ENCODE measurements at regions not wholly inside any gene's neighbourhood (a gene's known extent, or its start where the extent isn't known, plus 50 kb on each side); places are given as distances from the start of the nearest gene placed in this dataset.
"Not testable (repeated sequence)": the region's sequence is repeated elsewhere in the genome, so short reads cannot be mapped to it uniquely, and the experiment has no call there.

DNA sequence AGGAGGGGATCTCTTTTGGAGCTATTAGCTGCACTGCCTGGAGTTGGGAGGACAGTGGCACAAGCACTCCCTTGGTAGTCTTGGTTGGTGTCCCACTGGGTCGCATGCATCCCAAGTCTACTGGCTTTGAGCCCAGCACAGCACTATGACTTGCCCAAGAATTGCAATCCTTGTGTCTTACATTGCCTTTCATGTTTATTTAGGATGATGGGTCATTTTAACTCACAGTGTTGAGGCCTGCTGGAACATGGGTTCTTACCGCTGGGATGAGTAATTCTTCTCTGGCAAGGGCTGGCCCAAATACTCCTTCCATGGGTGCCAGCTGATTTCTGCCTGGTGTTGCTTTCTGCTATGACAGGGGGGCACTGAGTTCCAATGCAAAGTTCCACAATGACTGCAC lies 185.5 kb downstream of the TEX13C start:
- DNase-seq (ENCODE audit: low spot score) = no peak

DNA sequence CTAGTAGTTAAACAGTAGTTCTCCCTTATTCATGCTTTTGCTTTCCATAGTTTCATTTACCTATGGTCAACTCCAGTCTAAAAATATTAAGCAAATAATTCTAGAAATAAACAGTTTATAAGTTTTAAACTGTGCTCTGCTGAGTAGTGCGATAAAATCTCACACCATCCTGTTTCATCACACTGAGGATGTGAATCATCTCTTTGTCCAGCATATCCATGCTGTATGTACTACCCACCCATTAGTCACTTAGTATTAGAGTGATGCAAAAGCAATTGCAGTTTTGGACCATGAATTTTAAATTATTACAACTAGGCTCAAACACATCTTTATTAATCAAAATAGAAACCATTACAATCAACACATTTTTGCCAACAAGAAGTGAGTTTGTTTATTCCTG lies 187.4 kb downstream of the TEX13C start:
- no peak for DNase-seq (ENCODE audit: low spot score)

- no peak for DNase-seq (ENCODE audit: low spot score)
These were observed 200.4 kb downstream of the TEX13C start for GRCh38 chrX:125520029-125520428.

- no peak for DNase-seq (ENCODE audit: low spot score)
These were observed 203.1 kb downstream of the TEX13C start for GRCh38 chrX:125522752-125523151.

DNA sequence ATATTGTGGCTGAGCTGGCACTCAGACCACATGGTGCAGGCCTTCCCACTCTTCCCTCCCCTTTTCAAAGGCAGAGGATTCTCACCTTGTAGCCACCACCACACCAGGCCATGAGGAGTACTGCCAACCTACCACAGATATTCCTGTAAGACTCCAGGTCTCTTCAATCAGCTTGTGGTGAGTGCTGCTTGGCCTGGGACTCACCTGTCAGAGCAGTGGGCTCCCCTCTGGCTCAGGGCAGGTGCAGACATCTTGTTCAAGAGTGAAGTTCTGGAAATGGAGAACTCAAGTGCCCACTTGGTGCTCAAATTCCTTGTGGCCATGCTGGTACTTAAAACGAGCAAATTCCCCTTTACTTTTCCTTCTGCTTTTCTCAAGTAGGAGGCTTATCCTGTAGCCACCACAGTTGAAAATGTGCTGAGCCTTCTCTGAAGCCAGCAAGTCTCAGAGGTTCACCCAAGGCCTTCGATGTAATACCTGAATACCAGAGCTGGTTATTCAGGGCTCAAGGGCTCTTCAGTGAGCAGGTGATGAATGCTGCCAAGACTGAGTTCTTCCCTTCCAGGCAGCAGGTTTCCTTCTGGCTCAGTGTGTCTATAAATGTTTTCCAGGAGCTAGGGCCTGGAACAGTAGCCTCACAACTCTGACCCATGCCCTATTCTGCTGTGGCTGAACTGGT lies 212.9 kb downstream of the TEX13C start:
- DNase-seq (ENCODE audit: low spot score) = no peak

GRCh38 chrX:125533352-125533751 lies 213.7 kb downstream of the TEX13C start:
- DNase-seq (ENCODE audit: low spot score) = no peak

- no peak for DNase-seq (ENCODE audit: low spot score)
These were observed 224.5 kb downstream of the TEX13C start for GRCh38 chrX:125544031-125544660.

- DNase-seq (ENCODE audit: low spot score) = no peak
These were observed 225.2 kb downstream of the TEX13C start for GRCh38 chrX:125544856-125545255.

- DNase-seq (ENCODE audit: low spot score) = no peak
These were observed 257.8 kb downstream of the TEX13C start for GRCh38 chrX:125577479-125577878.

- DNase-seq (ENCODE audit: low spot score) = no peak
These were observed 284.8 kb downstream of the TEX13C start for GRCh38 chrX:125604448-125604847.

- no peak for DNase-seq (ENCODE audit: low spot score)
These were observed 285.5 kb downstream of the TEX13C start for GRCh38 chrX:125605145-125605544.

DNA sequence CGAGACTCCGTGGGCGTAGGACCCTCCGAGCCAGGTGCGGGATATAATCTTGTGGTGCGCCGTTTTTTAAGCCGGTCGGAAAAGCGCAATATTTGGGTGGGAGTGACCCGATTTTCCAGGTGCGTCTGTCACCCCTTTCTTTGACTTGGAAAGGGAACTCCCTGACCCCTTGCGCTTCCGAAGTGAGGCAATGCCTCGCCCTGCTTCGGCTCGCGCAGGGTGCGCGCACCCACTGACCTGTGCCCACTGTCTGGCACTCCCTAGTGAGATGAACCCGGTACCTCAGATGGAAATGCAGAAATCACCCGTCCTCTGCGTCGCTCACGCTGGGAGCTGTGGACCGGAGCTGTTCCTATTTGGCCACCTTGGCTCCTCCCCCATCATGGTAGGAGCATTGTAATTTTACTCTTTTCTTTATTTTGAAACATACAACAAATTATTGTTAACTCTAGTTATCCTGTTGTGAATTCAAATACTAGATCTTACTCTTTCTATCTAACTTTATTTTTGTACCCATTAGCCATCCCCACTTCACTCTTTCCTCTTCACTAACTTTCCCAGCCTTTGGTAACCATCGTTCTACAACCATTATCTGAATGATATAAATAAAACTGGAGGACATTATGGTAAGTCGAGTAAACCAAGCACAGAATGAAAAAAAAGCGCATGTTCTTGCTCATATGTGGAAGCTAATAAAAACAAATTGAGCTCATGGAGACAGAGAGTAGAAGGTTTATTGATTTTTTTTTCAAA lies 295.1 kb downstream of the TEX13C start:
- DNase-seq (ENCODE audit: low spot score) = not testable (repeated sequence)

GRCh38 chrX:125620715-125621587 lies 301.3 kb downstream of the TEX13C start:
- no peak for DNase-seq (ENCODE audit: low spot score)

- no peak for DNase-seq (ENCODE audit: low spot score)
These were observed 301.9 kb downstream of the TEX13C start for GRCh38 chrX:125621588-125621927.

DNA sequence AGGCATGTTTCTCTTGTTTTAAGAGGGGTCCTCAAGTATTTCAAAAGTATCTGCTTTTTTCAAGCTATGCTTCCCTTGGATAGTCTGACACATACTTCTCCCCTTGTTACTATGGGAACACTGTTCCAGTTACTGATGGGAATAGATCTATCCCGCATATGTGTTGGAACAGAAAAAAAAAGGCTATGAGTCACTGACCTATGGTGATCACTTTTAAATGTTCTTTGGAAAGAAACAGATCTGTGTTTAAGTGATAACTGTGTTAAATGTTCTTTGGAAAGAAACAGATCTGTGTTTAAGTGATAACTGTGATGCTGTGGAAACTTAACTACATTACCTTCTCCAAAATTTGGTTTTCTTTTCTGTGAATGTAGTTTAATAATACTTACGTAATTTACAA lies 303.2 kb downstream of the TEX13C start:
- no peak for DNase-seq (ENCODE audit: low spot score)

DNA sequence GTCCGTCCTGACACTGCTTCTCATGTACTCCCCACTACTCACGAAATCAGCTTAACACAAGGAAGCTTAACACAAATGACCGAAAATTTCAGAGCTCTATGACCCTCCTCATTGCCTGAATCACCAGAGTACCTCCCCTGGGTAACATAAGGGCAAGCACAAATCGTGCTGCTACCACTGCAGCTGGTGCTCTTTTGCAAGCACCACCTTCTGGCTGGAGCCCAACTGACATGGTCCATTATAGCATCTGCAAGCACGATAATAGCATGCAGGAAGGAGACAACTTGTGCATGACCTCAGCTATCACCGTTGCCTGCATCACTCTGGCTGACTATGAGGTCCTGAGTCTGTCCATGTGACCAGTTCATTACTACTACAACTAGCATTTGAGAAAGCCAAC lies 308.0 kb downstream of the TEX13C start:
- DNase-seq (ENCODE audit: low spot score) = no peak

DNA sequence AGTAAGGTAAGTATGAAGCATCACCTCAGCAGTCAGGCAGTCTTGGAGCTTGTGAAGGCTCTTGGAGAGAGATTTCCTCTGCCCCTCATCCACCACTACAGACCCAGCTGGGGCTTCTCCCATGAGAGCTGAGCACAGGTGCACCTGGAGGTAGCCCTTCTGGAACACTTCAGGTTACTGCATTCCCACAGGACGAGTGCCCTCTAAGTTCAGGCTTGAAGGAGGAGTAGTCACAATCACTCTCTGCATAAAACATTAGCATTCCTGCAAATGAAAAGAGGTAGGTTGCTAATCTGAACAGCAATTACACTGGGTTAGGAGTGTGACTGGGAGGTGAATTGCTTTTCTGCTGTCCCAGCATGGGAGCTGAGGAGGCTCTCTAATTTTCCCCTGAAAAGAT lies 308.8 kb downstream of the TEX13C start:
- DNase-seq (ENCODE audit: low spot score) = no peak

DNA sequence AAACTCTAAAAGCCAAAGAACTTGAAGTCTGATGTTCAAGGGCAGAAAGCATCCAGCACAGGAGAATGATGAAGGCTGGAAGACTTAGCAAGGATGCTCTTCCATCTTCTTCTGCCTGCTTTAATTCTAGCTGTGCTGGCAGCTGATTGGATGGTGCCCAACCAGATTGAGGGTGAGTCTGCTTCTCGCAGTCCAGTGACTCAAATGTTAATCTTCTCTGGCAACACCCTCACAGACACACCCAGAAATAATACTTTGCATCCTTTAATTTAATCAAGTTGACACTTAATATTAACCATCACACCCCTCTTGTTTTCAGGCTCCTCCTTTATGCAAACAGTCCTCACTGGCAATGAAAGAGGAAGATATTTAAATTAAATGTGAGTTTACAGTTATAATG lies 321.7 kb downstream of the TEX13C start:
- DNase-seq (ENCODE audit: low spot score) = no peak

DNA sequence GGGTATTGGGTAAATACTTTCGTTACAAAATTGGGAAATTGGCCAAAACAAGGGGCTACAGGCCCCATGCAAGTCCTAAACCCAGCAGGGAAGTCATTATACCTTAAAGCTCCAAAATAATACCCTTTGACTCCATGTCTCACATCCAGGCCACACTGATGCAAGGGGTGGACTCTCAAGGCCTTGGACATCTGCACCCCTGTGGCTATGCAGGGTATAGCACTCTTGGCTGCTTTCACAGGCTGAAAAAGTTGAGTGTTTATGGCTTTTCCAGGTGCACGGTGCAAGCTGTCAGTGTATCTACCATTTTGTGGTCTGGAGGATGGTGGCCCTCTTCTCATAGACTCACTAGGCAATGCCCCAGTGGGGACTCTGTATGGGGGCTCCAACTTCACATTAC lies 326.5 kb downstream of the TEX13C start:
- DNase-seq (ENCODE audit: low spot score) = no peak

- DNase-seq (ENCODE audit: low spot score) = no peak
These were observed 331.8 kb downstream of the TEX13C start for GRCh38 chrX:125651426-125651825.

DNA sequence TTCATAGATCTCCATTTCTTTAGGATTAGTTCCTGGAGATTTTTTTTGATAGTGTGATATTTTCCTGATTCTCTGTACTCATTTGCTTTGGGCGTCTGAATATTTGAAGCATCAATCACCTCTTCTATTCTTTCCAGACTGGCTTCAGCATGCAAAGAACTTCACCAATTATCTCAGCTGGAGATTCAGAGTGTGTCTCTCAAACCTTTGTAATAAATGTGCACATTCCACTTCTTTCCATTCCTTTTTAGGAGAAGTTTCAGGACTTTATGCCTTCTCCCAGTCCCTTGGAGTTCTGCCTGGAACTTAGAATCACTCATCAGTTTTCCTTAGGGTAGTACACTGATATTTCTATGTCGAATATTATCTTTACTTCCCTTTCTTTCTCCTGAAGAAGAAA lies 334.8 kb downstream of the TEX13C start:
- no peak for DNase-seq (ENCODE audit: low spot score)

- no peak for DNase-seq (ENCODE audit: low spot score)
These were observed 354.1 kb downstream of the TEX13C start for GRCh38 chrX:125673758-125674157.

Data from left forelimb (tissue), 1 donor.